ENCODE measurements at regions not wholly inside any gene's neighbourhood (a gene's known extent, or its start where the extent isn't known, plus 50 kb on each side); places are given as distances from the start of the nearest gene placed in this dataset.

DNA sequence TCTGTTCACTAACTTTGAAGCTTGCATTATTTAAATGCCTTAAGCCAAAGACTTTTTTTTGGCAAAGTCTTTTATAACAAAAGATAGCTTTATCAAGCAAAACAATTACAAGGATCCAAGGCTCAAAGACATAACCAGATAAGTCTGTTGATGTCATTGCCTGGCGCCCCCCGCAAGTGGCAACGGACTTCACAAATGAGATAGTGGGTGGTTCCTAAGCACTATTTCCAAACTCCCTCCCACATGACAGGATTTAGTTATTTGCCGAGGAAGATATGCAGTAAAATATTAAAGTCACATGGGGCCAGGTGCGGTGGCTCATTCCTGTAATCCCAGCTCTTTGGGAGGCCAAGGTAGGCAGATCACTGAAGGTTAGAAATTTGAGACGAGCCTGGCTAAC lies 194.2 kb upstream of the DDI1 start:
- no peak for TF ChIP-seq CTCF (IDR thresholded peaks at IDR 0.05; ENCODE audit: insufficient read depth, low read length, poor library complexity, severe bottlenecking)
- Histone ChIP-seq H3K4me3 (replicated peaks; ENCODE audit: low read depth, low read length) (no peak overlapping the region), H3K36me3 (ENCODE audit: control insufficient read depth, insufficient read depth, low read length) (no peaks in the 10 kb centered on the region), H3K27me3 (replicated peaks; ENCODE audit: control insufficient read depth, insufficient read depth, low read length) (no peaks in the 10 kb centered on the region)
- no peak for DNase-seq (ENCODE audit: extremely low read depth, insufficient read length)

DNA sequence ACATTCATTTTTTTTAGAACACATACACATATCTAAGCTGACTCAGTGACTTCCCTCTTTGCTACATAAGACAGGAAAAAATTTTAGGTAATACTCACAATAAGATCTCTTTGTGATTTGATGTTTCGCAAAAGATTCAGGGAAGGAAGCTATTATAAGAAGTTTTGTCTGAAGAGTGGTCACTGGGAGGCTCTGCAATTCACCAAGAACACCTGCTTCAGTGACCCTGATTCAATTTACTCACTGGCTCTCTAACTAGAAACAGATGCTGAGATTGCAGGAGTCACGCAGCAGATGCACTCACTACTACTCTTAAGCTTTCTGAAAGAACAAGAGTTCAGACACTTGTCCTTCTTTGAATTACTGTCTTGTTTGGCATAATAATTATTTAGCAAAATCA lies 193.6 kb upstream of the DDI1 start:
- no peak for DNase-seq (ENCODE audit: extremely low read depth, insufficient read length)
- H3K36me3 ChIP-seq (ENCODE audit: control insufficient read depth, insufficient read depth, low read length), result no peaks in the 10 kb centered on the region
- H3K4me3 ChIP-seq (replicated peaks; ENCODE audit: low read depth, low read length), result no peak overlapping the region
- H3K27me3 ChIP-seq (replicated peaks; ENCODE audit: control insufficient read depth, insufficient read depth, low read length), result no peaks in the 10 kb centered on the region
- TF ChIP-seq CTCF (IDR thresholded peaks at IDR 0.05; ENCODE audit: insufficient read depth, low read length, poor library complexity, severe bottlenecking), result no peak

DNA sequence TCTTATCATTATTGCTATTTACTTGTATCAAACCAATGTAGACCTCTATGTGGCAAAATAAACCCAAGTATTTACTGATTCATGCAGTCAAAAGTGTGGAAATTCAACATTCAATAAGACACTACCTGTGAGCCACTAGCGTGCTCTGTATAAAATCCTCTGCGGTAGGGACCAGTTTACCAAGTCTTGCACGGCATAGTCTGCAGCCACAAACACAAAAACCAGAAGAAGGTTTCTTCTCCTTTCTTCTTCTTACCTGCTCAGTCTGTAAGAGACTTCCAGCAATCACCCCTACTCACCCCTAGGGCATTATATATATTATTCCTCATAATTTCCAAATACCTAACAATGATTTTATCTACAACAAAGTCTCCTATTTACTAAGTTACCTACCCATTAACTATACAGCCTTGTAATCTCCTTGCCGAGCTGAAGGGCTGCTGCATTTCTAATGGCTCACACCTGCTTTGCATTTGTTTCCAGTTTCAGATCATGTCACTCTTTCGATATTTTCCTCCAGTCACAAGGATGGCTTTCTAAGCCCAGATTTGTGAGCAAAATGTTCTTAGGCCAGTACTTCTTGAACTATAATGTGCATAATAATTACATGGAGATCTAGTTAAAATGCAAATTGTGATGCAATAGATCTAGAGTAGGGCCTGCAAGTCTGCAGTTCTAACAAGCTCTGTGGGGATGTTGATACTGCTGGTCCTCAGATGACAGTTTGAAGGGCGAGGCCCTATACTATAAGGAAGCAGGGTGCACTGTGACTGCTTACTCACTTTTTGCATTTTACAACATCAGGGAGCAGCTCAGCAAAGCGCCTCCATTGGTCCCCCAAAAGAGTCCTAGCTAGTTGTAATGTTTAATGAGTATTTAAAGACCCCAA lies 191.9 kb upstream of the DDI1 start:
- H3K36me3 ChIP-seq (ENCODE audit: control insufficient read depth, insufficient read depth, low read length), result no peaks in the 10 kb centered on the region
- H3K27me3 ChIP-seq (replicated peaks; ENCODE audit: control insufficient read depth, insufficient read depth, low read length), result no peaks in the 10 kb centered on the region; the same call in 1 of the 2 replicates
- no peak for TF ChIP-seq CTCF (IDR thresholded peaks at IDR 0.05; ENCODE audit: insufficient read depth, low read length, poor library complexity, severe bottlenecking)
- no peak overlapping the region for H3K4me3 ChIP-seq (replicated peaks; ENCODE audit: low read depth, low read length)
- DNase-seq (ENCODE audit: extremely low read depth, insufficient read length), result peak; percentile 25

- TF ChIP-seq CTCF (IDR thresholded peaks at IDR 0.05; ENCODE audit: insufficient read depth, low read length, poor library complexity, severe bottlenecking), result no peak
- Histone ChIP-seq H3K36me3 (ENCODE audit: control insufficient read depth, insufficient read depth, low read length) (no peaks in the 10 kb centered on the region), H3K4me3 (replicated peaks; ENCODE audit: low read depth, low read length) (no peak overlapping the region), H3K27me3 (replicated peaks; ENCODE audit: control insufficient read depth, insufficient read depth, low read length) (no peaks in the 10 kb centered on the region; the same call in 1 of the 2 replicates)
- DNase-seq (ENCODE audit: extremely low read depth, insufficient read length), result no peak
Observed at GRCh38 chr11:103845331-103845730, 191.1 kb upstream of the DDI1 start.

- Histone ChIP-seq H3K27me3 (replicated peaks; ENCODE audit: control insufficient read depth, insufficient read depth, low read length) (no peaks in the 10 kb centered on the region; the same call in 1 of the 2 replicates), H3K36me3 (ENCODE audit: control insufficient read depth, insufficient read depth, low read length) (no peaks in the 10 kb centered on the region)
Observed at GRCh38 chr11:103848686-103849085, 187.8 kb upstream of the DDI1 start.

More at GRCh38 chr11:103848686-103849085, 187.8 kb upstream of the DDI1 start:
- no peak for DNase-seq (ENCODE audit: extremely low read depth, insufficient read length)
- no peak for TF ChIP-seq CTCF (IDR thresholded peaks at IDR 0.05; ENCODE audit: insufficient read depth, low read length, poor library complexity, severe bottlenecking)
- H3K4me3 ChIP-seq (replicated peaks; ENCODE audit: low read depth, low read length), result no peak overlapping the region
